OCI-LY7 (cell line): ENCODE measurements at regions not wholly inside any gene's neighbourhood (a gene's known extent, or its start where the extent isn't known, plus 50 kb on each side); places are given as distances from the start of the nearest gene placed in this dataset.

Experiments used
- BruUV-seq: library from RNA; stranded (reverse); fragments of 400-500 nt; replicated peaks from 2 replicates; lab custom pipeline; 2021; lab: Mats Ljungman, UMichigan
- CTCF ChIA-PET: fragments of 300-600 bp; sonication (Branson Sonifier 250); formaldehyde crosslinking; loops from one replicate; lab custom pipeline; 2022; ENCODE audit warnings: antibody characterized with exemption; ENCODE audit not compliant: unreplicated experiment; lab: Charles Lee
- POLR2A ChIA-PET: fragments of 300-600 bp; sonication (Branson Sonifier 250); formaldehyde crosslinking; loops from one replicate; lab custom pipeline; 2022; ENCODE audit warnings: antibody characterized with exemption; lab: Charles Lee
- DNase-seq: peaks from one replicate; pipeline ENCODE4 v3.0.0-alpha.2; 2015; ENCODE audit warnings: low spot score
- H2AFZ ChIP-seq: fragments of 200-600 bp; sonication (generic), shearing (Covaris generic); 2 replicates; pipeline ENCODE4 v1.6.1; 2014; ENCODE audit warnings: mild to moderate bottlenecking, antibody characterized with exemption, low read length, moderate library complexity
- H3K27ac ChIP-seq: fragments of 200-600 bp; sonication (generic); 2 replicates; pipeline ENCODE4 v1.5.1; 2014; ENCODE audit warnings: mixed run types, low read depth, mild to moderate bottlenecking, moderate library complexity, low read length, inconsistent platforms; ENCODE audit not compliant: poor library complexity, severe bottlenecking
- H3K36me3 ChIP-seq: fragments of 200-600 bp; sonication (generic); 2 replicates; pipeline ENCODE4 v1.6.1; 2014; ENCODE audit warnings: mild to moderate bottlenecking, antibody characterized with exemption, low read length, moderate library complexity, mixed read lengths; ENCODE audit not compliant: insufficient read depth
- H3K4me1 ChIP-seq: fragments of 200-600 bp; sonication (generic); 2 replicates; pipeline ENCODE4 v1.5.1; 2014; ENCODE audit warnings: mild to moderate bottlenecking, low read length; ENCODE audit not compliant: insufficient read depth, poor library complexity, severe bottlenecking
- H3K4me2 ChIP-seq: fragments of 200-600 bp; sonication (generic); 2 replicates; pipeline ENCODE4 v1.6.1; 2014; ENCODE audit warnings: mild to moderate bottlenecking, low read length
- H3K4me3 ChIP-seq: fragments of 200-600 bp; sonication (generic); 2 replicates; pipeline ENCODE4 v1.5.1; 2014; ENCODE audit warnings: mild to moderate bottlenecking, low read depth, low read length; ENCODE audit not compliant: poor library complexity, severe bottlenecking
- H3K79me2 ChIP-seq: fragments of 200-600 bp; sonication (generic); 2 replicates; pipeline ENCODE4 v1.6.1; 2016; ENCODE audit warnings: low read depth, mild to moderate bottlenecking, low read length, moderate library complexity, mixed read lengths; ENCODE audit not compliant: insufficient read depth
- H3K9me2 ChIP-seq: fragments of 200-600 bp; sonication (generic); 2 replicates; pipeline ENCODE4 v1.6.1; 2016; ENCODE audit warnings: mild to moderate bottlenecking, low read length, mixed read lengths; ENCODE audit not compliant: insufficient read depth
- H3K9me3 ChIP-seq: fragments of 200-600 bp; sonication (generic); 2 replicates; pipeline ENCODE4 v1.6.1; 2014; ENCODE audit warnings: mild to moderate bottlenecking, mixed run types, low read length, mixed read lengths
- H4K20me1 ChIP-seq: fragments of 200-600 bp; sonication (generic); 2 replicates; pipeline ENCODE4 v1.6.1; 2014; ENCODE audit warnings: mild to moderate bottlenecking, antibody characterized with exemption, low read length, moderate library complexity, mixed read lengths; ENCODE audit not compliant: insufficient read depth
- CTCF ChIP-seq: fragments of 200-600 bp; sonication (generic); conservative IDR thresholded peaks from 2 replicates; pipeline ENCODE4 v1.5.1; 2014; ENCODE audit warnings: mild to moderate bottlenecking, antibody characterized with exemption, low read length, moderate library complexity, mixed read lengths
- EZH2phosphoT487 ChIP-seq: fragments of 200-600 bp; sonication (generic); IDR thresholded peaks from 2 replicates; pipeline ENCODE4 v1.6.1; 2018; ENCODE audit warnings: low read depth, borderline replicate concordance, mild to moderate bottlenecking, mixed run types, antibody characterized with exemption, low read length, moderate library complexity, mixed read lengths
- intact Hi-C: fragments of 100-400 bp; cut with micrococcal nuclease; formaldehyde crosslinking; loops from one replicate; pipeline ENCODE4 v1.10.0; 2022; ENCODE audit not compliant: unreplicated experiment

- Histone ChIP-seq H3K27ac (no peak overlapping the region), H3K9me3 (no peaks in the 10 kb centered on the region), H3K4me3 (no peak overlapping the region), H2AFZ (no peak overlapping the region), H3K36me3 (no peaks in the 10 kb centered on the region), H3K4me2 (no peak overlapping the region), H3K9me2 (no peaks in the 10 kb centered on the region), H3K79me2 (no peaks in the 10 kb centered on the region), H4K20me1 (no peaks in the 10 kb centered on the region), H3K4me1 (no peaks in the 10 kb centered on the region)
- intact Hi-C loops, result no loop called here
- no TSS peak for BruUV-seq
- ChIA-PET CTCF (no interaction called here), POLR2A (no interaction called here)
- TF ChIP-seq EZH2phosphoT487 (no peak), CTCF (no peak)
- DNase-seq, result no peak
Observed at GRCh38 chr20:41881466-41882046, 263.4 kb upstream of the CHD6 start.

GRCh38 chr20:41879123-41879522 is 260.9 kb upstream of the CHD6 start:
- intact Hi-C loops, result no loop called here
- H3K4me3 ChIP-seq, result no peak overlapping the region
- H3K79me2 ChIP-seq, result no peaks in the 10 kb centered on the region
- H3K36me3 ChIP-seq, result no peaks in the 10 kb centered on the region
- H2AFZ ChIP-seq, result no peak overlapping the region
- ChIA-PET CTCF (no interaction called here), POLR2A (interaction anchor here (0.6 kb wide), 1 partner anchor 54 kb away, joined by 3 read pairs; no protein-coding TSS in a partner anchor)
- no peak for DNase-seq
- no peak overlapping the region for H3K4me2 ChIP-seq
- no TSS peak for BruUV-seq
- TF ChIP-seq EZH2phosphoT487, result no peak
- no peak for TF ChIP-seq CTCF
- H4K20me1 ChIP-seq, result no peaks in the 10 kb centered on the region
- H3K9me2 ChIP-seq, result no peaks in the 10 kb centered on the region
- no peaks in the 10 kb centered on the region for H3K9me3 ChIP-seq
- H3K27ac ChIP-seq, result no peak overlapping the region
- H3K4me1 ChIP-seq, result no peaks in the 10 kb centered on the region

- no peak overlapping the region for H3K4me2 ChIP-seq
- TF ChIP-seq EZH2phosphoT487 (no peak), CTCF (no peak)
- no peak overlapping the region for H3K4me3 ChIP-seq
- no peak overlapping the region for H2AFZ ChIP-seq
- H3K9me3 ChIP-seq, result no peaks in the 10 kb centered on the region
- H4K20me1 ChIP-seq, result no peaks in the 10 kb centered on the region
- ChIA-PET POLR2A (interaction anchor here (0.6 kb wide), 1 partner anchor 293 kb away, joined by 3 read pairs; no protein-coding TSS in a partner anchor), CTCF (interaction anchor here (0.6 to 0.9 kb wide), 2 partner anchors 12 to 137 kb away, joined by 3 read pairs; no protein-coding TSS in a partner anchor)
- H3K27ac ChIP-seq, result no peak overlapping the region
- no TSS peak for BruUV-seq
- no peaks in the 10 kb centered on the region for H3K4me1 ChIP-seq
- H3K9me2 ChIP-seq, result no peaks in the 10 kb centered on the region
- no peak for DNase-seq
- intact Hi-C loops, result no loop called here
- no peaks in the 10 kb centered on the region for H3K36me3 ChIP-seq
- H3K79me2 ChIP-seq, result no peaks in the 10 kb centered on the region
Observed at GRCh38 chr20:41877911-41878310, 259.7 kb upstream of the CHD6 start.
